ENCODE measurements at regions not wholly inside any gene's neighbourhood (a gene's known extent, or its start where the extent isn't known, plus 50 kb on each side); places are given as distances from the start of the nearest gene placed in this dataset.

DNA sequence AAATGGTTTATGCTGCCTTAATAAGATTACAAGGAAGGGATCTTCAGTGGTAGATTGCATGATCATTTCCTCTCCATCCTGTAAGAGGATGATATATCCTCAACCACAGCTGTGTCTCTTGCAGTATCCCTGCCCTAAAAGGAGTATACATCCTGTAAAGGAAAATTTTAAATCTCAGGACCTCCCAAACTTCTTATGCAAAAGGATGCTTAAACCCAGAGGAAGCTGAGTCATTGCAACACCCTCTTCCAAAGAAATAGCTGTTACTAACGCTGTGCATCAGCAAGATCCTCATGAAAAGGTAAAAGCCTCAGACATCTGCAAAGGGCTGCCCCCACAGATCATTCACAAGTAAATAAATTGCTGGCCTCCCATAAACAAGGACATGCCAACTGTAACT, 599.0 kb downstream of the PRELID2 start:
- TF ChIP-seq, protein P1, sequence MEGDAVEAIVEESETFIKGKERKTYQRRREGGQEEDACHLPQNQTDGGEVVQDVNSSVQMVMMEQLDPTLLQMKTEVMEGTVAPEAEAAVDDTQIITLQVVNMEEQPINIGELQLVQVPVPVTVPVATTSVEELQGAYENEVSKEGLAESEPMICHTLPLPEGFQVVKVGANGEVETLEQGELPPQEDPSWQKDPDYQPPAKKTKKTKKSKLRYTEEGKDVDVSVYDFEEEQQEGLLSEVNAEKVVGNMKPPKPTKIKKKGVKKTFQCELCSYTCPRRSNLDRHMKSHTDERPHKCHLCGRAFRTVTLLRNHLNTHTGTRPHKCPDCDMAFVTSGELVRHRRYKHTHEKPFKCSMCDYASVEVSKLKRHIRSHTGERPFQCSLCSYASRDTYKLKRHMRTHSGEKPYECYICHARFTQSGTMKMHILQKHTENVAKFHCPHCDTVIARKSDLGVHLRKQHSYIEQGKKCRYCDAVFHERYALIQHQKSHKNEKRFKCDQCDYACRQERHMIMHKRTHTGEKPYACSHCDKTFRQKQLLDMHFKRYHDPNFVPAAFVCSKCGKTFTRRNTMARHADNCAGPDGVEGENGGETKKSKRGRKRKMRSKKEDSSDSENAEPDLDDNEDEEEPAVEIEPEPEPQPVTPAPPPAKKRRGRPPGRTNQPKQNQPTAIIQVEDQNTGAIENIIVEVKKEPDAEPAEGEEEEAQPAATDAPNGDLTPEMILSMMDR (conservative IDR thresholded peaks at IDR 0.05): no peak
- no peak for TF ChIP-seq EZH2 (IDR thresholded peaks at IDR 0.05; ENCODE audit: low read depth)
